Stimulated activated CD4-positive, alpha-beta T cell treated with anti-CD3 and anti-CD28 coated beads, Interleukin-2, amount 100 ng/mL, for 24 hours (primary cell): ENCODE measurements at regions not wholly inside any gene's neighbourhood (a gene's known extent, or its start where the extent isn't known, plus 50 kb on each side); places are given as distances from the start of the nearest gene placed in this dataset.
"Not testable (repeated sequence)": the region's sequence is repeated elsewhere in the genome, so short reads cannot be mapped to it uniquely, and the experiment has no call there.

ENCODE experiments used
- DNase-seq, 2 donors: peaks; one replicate each; pipeline ENCODE4 v3.0.0-alpha.2; 2020

- DNase-seq, result not testable (repeated sequence)
These were observed 307.0 kb upstream of the FAM98A start for GRCh38 chr2:33906129-33906528.

DNA sequence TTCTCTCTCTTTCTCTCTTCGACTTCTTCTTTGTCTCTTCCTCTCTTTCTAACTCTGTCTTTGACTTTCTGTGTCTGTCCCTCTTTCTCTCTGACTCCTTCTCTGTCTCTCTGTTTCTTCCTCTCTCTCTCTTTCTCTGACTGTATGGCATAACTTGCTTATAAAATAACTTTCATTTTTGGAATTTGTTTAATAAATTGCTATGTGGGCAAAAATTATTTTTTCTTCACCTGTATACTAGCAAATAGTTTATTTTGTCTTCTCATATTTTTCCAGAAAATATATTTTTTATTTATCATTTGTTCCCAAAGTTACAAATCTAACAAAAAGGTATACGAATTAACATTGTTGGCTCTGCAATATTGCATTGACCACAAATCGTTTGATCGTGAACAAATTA is 305.7 kb upstream of the FAM98A start:
- no peak for DNase-seq

DNA sequence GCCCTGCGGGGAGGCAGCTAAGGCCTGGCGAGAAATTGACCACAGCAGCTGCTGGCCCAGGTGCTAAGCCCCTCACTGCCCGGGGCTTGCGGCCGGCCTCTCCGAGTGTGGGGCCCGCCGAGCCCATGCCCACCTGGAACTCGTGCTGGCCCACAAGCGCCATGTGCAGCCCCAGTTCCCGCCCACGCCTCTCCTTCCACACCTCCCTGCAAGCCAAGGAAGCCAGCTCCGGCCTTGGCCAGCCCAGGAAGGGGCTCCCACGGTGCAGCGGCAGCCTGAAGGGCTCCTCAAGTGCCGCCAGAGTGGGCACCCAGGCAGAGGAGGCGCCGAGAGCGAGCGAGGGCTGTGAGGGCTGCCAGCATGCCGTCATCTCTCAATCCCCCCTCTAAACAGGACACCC is 304.6 kb upstream of the FAM98A start:
- no peak for DNase-seq

- DNase-seq, result no peak
These were observed 304.1 kb upstream of the FAM98A start for GRCh38 chr2:33903215-33903614.

GRCh38 chr2:33900610-33901009 is 301.5 kb upstream of the FAM98A start:
- DNase-seq, result no peak

GRCh38 chr2:33897741-33898140 is 298.6 kb upstream of the FAM98A start:
- DNase-seq, result no peak

GRCh38 chr2:33893824-33894223 is 294.7 kb upstream of the FAM98A start:
- DNase-seq, result no peak

GRCh38 chr2:33891616-33892015 is 292.5 kb upstream of the FAM98A start:
- DNase-seq, result no peak

GRCh38 chr2:33890686-33891085 is 291.6 kb upstream of the FAM98A start:
- DNase-seq, result no peak

GRCh38 chr2:33877348-33878016 is 278.4 kb upstream of the FAM98A start:
- no peak for DNase-seq

DNA sequence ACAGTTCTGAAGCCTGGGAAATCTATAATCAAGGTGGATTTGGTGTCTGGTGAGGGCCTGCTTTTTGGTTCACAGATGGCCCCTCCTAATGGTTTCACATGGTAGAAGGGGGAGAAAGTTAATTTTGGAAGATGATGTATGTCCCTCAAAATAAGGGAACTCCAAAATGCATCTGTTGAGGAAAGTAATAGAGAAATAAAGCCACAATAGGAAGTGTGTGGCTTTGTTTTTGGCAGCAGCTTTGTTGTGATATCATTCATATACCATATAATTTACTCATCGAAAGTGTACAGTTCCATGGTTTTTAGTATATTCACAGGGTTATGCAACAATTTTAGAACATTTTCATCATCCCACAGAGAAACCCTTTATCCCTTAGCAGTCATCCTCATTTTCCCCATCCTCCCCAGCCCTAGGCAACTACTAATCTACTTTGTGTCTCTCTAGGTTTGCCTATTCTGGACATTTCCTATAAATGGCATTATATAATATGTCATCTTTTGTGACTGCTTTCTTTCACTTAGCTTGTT is 274.0 kb upstream of the FAM98A start:
- DNase-seq, result no peak

- DNase-seq, result no peak
These were observed 260.8 kb upstream of the FAM98A start for GRCh38 chr2:33859811-33860461.

DNA sequence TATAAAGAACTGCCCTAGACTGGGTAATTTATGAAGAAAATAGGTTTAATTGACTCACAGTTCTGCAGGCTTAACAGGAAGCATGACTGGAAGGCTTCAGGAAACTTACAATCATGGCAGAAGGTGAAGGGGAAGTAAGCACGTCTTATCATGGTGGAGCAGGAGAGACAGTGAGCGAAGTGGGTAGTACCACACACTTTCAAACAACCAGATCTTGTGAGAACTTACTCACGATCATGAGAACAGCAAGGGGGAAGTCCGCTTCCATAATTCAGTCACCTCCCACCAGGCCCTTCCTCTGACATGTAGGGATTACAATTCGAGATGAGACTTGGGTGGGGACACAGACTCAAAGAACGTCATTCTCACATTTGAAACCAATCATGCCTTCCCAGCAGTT is 260.1 kb upstream of the FAM98A start:
- DNase-seq, result no peak

DNA sequence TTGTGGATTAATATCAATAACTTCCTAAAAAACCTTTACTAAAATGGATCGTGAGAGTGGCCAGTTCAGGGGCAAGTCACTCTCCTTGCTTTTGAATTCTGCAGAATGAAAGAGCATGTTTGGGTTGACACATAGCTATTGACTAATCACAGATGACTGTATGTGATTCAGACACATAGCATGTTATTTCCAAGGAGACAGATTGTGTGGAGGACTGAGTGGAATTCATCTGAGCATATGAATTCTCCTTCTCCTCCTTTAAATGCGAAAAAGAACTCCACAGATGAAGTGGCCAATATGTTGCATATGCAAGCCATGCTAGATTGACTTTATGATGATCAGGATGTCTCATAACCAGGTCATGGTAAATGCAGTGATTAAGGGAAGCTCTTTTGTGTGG is 249.4 kb upstream of the FAM98A start:
- DNase-seq, result no peak

DNA sequence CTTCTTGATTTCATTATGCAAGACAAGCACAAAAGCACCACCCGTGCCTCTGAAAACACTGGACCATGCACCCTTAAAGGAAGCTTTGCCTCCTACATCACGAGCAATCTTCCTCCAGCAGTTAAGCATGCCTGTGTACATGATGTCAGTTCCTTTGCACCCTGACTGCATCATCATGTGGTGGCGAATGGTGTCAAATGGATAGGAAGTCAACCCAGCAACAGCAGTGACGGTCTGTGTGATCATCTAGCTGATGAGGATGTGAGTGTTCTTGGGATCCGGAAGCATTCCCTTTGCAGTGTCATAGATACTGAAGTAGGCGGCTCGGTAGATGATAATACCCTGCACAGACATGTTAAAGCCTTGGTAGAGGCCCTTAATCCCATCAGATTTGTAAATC is 240.7 kb upstream of the FAM98A start:
- DNase-seq, result no peak

- DNase-seq, result no peak
These were observed 237.5 kb upstream of the FAM98A start for GRCh38 chr2:33836628-33837027.

GRCh38 chr2:33835911-33836310 is 236.8 kb upstream of the FAM98A start:
- no peak for DNase-seq

GRCh38 chr2:33822964-33823363 is 223.9 kb upstream of the FAM98A start:
- no peak for DNase-seq

DNA sequence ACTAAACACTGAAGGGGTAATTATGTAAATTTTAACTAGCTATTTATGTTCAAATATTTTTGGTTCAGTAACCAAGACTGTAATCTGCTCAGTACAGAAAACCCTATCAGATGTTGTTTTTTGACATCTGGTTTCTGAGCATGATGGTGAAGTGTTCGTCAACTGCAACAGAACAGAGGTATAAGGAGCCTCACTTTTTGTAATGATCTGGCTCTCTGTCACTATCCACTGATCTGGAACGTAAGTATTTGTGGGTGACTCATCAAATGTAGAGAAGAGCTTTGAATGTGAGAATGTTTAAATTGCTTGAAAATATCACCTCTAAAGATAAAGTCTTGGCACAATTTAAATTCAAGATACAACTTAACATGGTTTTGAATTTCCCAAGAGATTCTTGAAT is 213.6 kb upstream of the FAM98A start:
- DNase-seq, result no peak

- DNase-seq, result no peak
These were observed 211.1 kb upstream of the FAM98A start for GRCh38 chr2:33810046-33810835.

GRCh38 chr2:33806041-33806440 is 206.9 kb upstream of the FAM98A start:
- DNase-seq, result no peak

- no peak for DNase-seq
These were observed 205.1 kb upstream of the FAM98A start for GRCh38 chr2:33804155-33804554.

GRCh38 chr2:33796511-33796910 is 197.4 kb upstream of the FAM98A start:
- DNase-seq, result no peak

DNA sequence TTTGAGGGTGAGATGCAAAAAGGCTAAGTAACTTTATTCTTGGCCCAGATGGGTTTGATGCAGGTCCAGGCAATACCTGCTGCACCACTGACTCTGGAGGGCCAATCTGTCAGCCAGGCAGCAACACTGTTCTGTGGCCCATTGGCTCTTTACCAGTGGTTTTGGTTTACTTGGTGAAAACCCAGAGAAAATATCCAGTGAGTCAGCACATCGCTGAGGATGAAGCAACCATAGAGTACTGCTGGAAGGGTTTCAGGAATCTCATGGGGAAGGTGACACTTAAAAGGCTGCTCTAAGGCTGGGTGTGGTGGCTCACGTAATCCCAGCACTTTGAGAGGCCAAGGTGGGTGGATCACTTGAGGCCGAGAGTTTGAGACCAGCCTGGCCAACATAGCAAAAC is 192.5 kb upstream of the FAM98A start:
- DNase-seq, result no peak
